Fibroblast of the conjunctiva (primary cell): ENCODE measurements at regions not wholly inside any gene's neighbourhood (a gene's known extent, or its start where the extent isn't known, plus 50 kb on each side); places are given as distances from the start of the nearest gene placed in this dataset.
"Not testable (repeated sequence)": the region's sequence is repeated elsewhere in the genome, so short reads cannot be mapped to it uniquely, and the experiment has no call there.

Experiments used
- DNase-seq: peaks from one replicate; pipeline ENCODE4 v3.0.0-alpha.2; 2010; ENCODE audit warnings: low read depth

GRCh38 chr9:81002906-81003305, 686.4 kb downstream of the TLE1 start:
- no peak for DNase-seq

GRCh38 chr9:81002242-81002641, 687.1 kb downstream of the TLE1 start:
- no peak for DNase-seq

GRCh38 chr9:80995759-80996158, 693.6 kb downstream of the TLE1 start:
- DNase-seq: no peak

- no peak for DNase-seq
These were observed 694.5 kb downstream of the TLE1 start for GRCh38 chr9:80994892-80995291.

GRCh38 chr9:80985595-80985994, 703.8 kb downstream of the TLE1 start:
- not testable (repeated sequence) for DNase-seq

GRCh38 chr9:80976403-80976802, 712.9 kb downstream of the TLE1 start:
- DNase-seq: no peak

GRCh38 chr9:80970377-80970776, 719.0 kb downstream of the TLE1 start:
- DNase-seq: not testable (repeated sequence)

GRCh38 chr9:80968611-80969010, 720.7 kb downstream of the TLE1 start:
- DNase-seq: peak; percentile 17

- DNase-seq: no peak
These were observed 724.4 kb downstream of the TLE1 start for GRCh38 chr9:80964914-80965313.

- DNase-seq: no peak
These were observed 725.0 kb downstream of the TLE1 start for GRCh38 chr9:80964374-80964773.

GRCh38 chr9:80957801-80958200, 731.5 kb downstream of the TLE1 start:
- DNase-seq: no peak

- no peak for DNase-seq
These were observed 734.8 kb downstream of the TLE1 start for GRCh38 chr9:80954521-80954920.

- no peak for DNase-seq
These were observed 736.9 kb downstream of the TLE1 start for GRCh38 chr9:80952363-80952922.

GRCh38 chr9:80951675-80952074, 737.7 kb downstream of the TLE1 start:
- DNase-seq: no peak

- no peak for DNase-seq
These were observed 740.5 kb downstream of the TLE1 start for GRCh38 chr9:80948876-80949275.

GRCh38 chr9:80948066-80948465, 741.3 kb downstream of the TLE1 start:
- no peak for DNase-seq

GRCh38 chr9:80946496-80947170, 742.7 kb downstream of the TLE1 start:
- no peak for DNase-seq

GRCh38 chr9:80945436-80945835, 743.9 kb downstream of the TLE1 start:
- DNase-seq: no peak

GRCh38 chr9:80937645-80938044, 751.7 kb downstream of the TLE1 start:
- no peak for DNase-seq

GRCh38 chr9:80934095-80934494, 755.3 kb downstream of the TLE1 start:
- no peak for DNase-seq

GRCh38 chr9:80932947-80933780, 756.2 kb downstream of the TLE1 start:
- no peak for DNase-seq

- no peak for DNase-seq
These were observed 757.2 kb downstream of the TLE1 start for GRCh38 chr9:80932181-80932580.

GRCh38 chr9:80931163-80931562, 758.2 kb downstream of the TLE1 start:
- DNase-seq: no peak
